A673 (cell line): ENCODE measurements at regions not wholly inside any gene's neighbourhood (a gene's known extent, or its start where the extent isn't known, plus 50 kb on each side); places are given as distances from the start of the nearest gene placed in this dataset.

ENCODE experiments used
- BruUV-seq: library from RNA; stranded (reverse); fragments of 400-500 nt; replicated peaks from 2 replicates; lab custom pipeline; 2021; lab: Mats Ljungman, UMichigan
- CTCF ChIA-PET: fragments of 300-600 bp; sonication (Branson Sonifier 250); formaldehyde crosslinking; loops from one replicate; lab custom pipeline; 2022; ENCODE audit warnings: antibody characterized with exemption; lab: Charles Lee
- POLR2A ChIA-PET: fragments of 300-600 bp; sonication (Branson Sonifier 250); formaldehyde crosslinking; loops from one replicate; lab custom pipeline; 2022; ENCODE audit warnings: antibody characterized with exemption; ENCODE audit not compliant: low non-redundant PET; lab: Charles Lee
- DNase-seq: peaks from one replicate; pipeline ENCODE4 v3.0.0-alpha.2; 2015; ENCODE audit warnings: low spot score
- H3K27ac ChIP-seq: fragments of 200-600 bp; sonication (generic); 2 replicates; pipeline ENCODE4 v1.5.1; 2016; ENCODE audit warnings: mixed run types, low read depth, mild to moderate bottlenecking, mixed read lengths, antibody characterized with exemption, low read length; ENCODE audit not compliant: poor library complexity, severe bottlenecking
- H3K27me3 ChIP-seq: fragments of 200-600 bp; sonication (generic); replicated peaks from 2 replicates; pipeline ENCODE4 v1.6.1; 2017; ENCODE audit warnings: mixed run types, low read depth, mild to moderate bottlenecking, mixed read lengths, antibody characterized with exemption, low read length; ENCODE audit not compliant: insufficient read depth, poor library complexity
- H3K36me3 ChIP-seq: fragments of 200-600 bp; sonication (generic); 2 replicates; pipeline ENCODE4 v1.6.1; 2016; ENCODE audit warnings: mixed run types, mild to moderate bottlenecking, mixed read lengths, antibody characterized with exemption, low read length; ENCODE audit not compliant: insufficient read depth, poor library complexity, severe bottlenecking
- H3K4me1 ChIP-seq: fragments of 200-600 bp; sonication (generic); 2 replicates; pipeline ENCODE4 v1.6.1; 2017; ENCODE audit warnings: mixed run types, mild to moderate bottlenecking, mixed read lengths, antibody characterized with exemption, low read length; ENCODE audit not compliant: insufficient read depth, poor library complexity, severe bottlenecking
- H3K4me3 ChIP-seq: fragments of 200-600 bp; sonication (generic); 2 replicates; pipeline ENCODE4 v1.5.1; 2016; ENCODE audit warnings: low read depth, mixed run types, mild to moderate bottlenecking, mixed read lengths, low read length; ENCODE audit not compliant: poor library complexity, severe bottlenecking
- H3K9me3 ChIP-seq: fragments of 200-600 bp; sonication (generic); 2 replicates; pipeline ENCODE4 v1.6.1; 2016; ENCODE audit warnings: mixed run types, low read depth, mild to moderate bottlenecking, mixed read lengths, antibody characterized with exemption, low read length; ENCODE audit not compliant: poor library complexity, severe bottlenecking
- EZH2 ChIP-seq: fragments of 200-600 bp; sonication (generic); IDR thresholded peaks from 2 replicates; pipeline ENCODE4 v1.6.1; 2017; ENCODE audit warnings: borderline replicate concordance, low read depth, mild to moderate bottlenecking, mixed read lengths, antibody characterized with exemption, low read length; ENCODE audit not compliant: poor library complexity, severe bottlenecking
- intact Hi-C: fragments of 100-400 bp; cut with micrococcal nuclease; formaldehyde crosslinking; loops from one replicate; pipeline ENCODE4 v1.10.0; 2022; ENCODE audit not compliant: unreplicated experiment
- TF ChIP-seq, protein P1 (sequence below): fragments of 300-800, 200-600 bp; sonication (generic); conservative IDR thresholded peaks from 2 replicates; pipeline ENCODE4 v1.5.1; 2017; ENCODE audit warnings: low read depth, mild to moderate bottlenecking, antibody characterized with exemption, low read length, moderate library complexity, mixed read lengths

DNA sequence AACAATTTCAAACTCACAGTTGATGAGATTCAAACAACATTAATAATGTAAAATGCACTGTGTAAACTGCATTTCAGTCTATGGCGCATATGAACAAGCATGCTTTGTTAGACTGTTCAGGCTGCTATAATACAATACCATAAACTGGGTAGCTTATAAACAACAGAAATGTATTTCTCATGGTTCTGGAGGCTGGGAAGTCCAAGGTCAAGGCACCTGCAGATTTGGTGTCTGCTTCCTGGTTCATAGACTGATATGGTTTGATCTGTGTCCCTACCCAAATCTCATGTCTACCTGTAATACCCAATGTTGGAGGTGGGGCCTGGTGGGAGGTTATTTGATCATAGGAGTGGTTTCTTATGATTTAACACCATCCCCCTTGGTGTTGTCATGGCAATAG, 148.1 kb upstream of the SERPINE2 start:
- ChIA-PET CTCF (no interaction called here), POLR2A (no interaction called here)
- no TSS peak for BruUV-seq
- Histone ChIP-seq H3K4me3 (no peak overlapping the region), H3K9me3 (no peaks in the 10 kb centered on the region), H3K27ac (no peak overlapping the region), H3K4me1 (no peaks in the 10 kb centered on the region), H3K27me3 (no peaks in the 10 kb centered on the region), H3K36me3 (no peaks in the 10 kb centered on the region)
- intact Hi-C loops = no loop called here
- DNase-seq = no peak
- no peak for TF ChIP-seq EZH2
- TF ChIP-seq, protein P1, sequence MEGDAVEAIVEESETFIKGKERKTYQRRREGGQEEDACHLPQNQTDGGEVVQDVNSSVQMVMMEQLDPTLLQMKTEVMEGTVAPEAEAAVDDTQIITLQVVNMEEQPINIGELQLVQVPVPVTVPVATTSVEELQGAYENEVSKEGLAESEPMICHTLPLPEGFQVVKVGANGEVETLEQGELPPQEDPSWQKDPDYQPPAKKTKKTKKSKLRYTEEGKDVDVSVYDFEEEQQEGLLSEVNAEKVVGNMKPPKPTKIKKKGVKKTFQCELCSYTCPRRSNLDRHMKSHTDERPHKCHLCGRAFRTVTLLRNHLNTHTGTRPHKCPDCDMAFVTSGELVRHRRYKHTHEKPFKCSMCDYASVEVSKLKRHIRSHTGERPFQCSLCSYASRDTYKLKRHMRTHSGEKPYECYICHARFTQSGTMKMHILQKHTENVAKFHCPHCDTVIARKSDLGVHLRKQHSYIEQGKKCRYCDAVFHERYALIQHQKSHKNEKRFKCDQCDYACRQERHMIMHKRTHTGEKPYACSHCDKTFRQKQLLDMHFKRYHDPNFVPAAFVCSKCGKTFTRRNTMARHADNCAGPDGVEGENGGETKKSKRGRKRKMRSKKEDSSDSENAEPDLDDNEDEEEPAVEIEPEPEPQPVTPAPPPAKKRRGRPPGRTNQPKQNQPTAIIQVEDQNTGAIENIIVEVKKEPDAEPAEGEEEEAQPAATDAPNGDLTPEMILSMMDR = no peak

GRCh38 chr2:224185023-224185601, 146.0 kb upstream of the SERPINE2 start:
- Histone ChIP-seq H3K36me3 (no peaks in the 10 kb centered on the region), H3K4me3 (no peak overlapping the region), H3K27me3 (no peaks in the 10 kb centered on the region), H3K4me1 (no peaks in the 10 kb centered on the region), H3K9me3 (no peaks in the 10 kb centered on the region), H3K27ac (no peak overlapping the region)
- TF ChIP-seq, protein P1 = no peak
- no peak for TF ChIP-seq EZH2
- intact Hi-C loops = no loop called here
- BruUV-seq = no TSS peak
- POLR2A ChIA-PET = no interaction called here
- no peak for DNase-seq
- CTCF ChIA-PET = no interaction called here

GRCh38 chr2:224183086-224183485, 144.0 kb upstream of the SERPINE2 start:
- no peak overlapping the region for H3K27ac ChIP-seq
- no peaks in the 10 kb centered on the region for H3K36me3 ChIP-seq
- H3K4me1 ChIP-seq = no peaks in the 10 kb centered on the region
- no peaks in the 10 kb centered on the region for H3K27me3 ChIP-seq
- ChIA-PET CTCF (no interaction called here), POLR2A (no interaction called here)
- no peaks in the 10 kb centered on the region for H3K9me3 ChIP-seq
- BruUV-seq = no TSS peak
- no peak overlapping the region for H3K4me3 ChIP-seq
- intact Hi-C loops = no loop called here
- DNase-seq = no peak
- TF ChIP-seq EZH2 = no peak

- Histone ChIP-seq H3K27ac (no peak overlapping the region), H3K9me3 (no peaks in the 10 kb centered on the region), H3K4me1 (no peaks in the 10 kb centered on the region), H3K27me3 (no peaks in the 10 kb centered on the region), H3K4me3 (no peak overlapping the region), H3K36me3 (no peaks in the 10 kb centered on the region)
- no peak for DNase-seq
- ChIA-PET POLR2A (no interaction called here), CTCF (no interaction called here)
- no TSS peak for BruUV-seq
- intact Hi-C loops = no loop called here
- TF ChIP-seq, protein P1 = no peak
- no peak for TF ChIP-seq EZH2
These were observed 143.4 kb upstream of the SERPINE2 start for GRCh38 chr2:224182498-224182897.
